Urothelium cell line (cell line): ENCODE measurements at regions not wholly inside any gene's neighbourhood (a gene's known extent, or its start where the extent isn't known, plus 50 kb on each side); places are given as distances from the start of the nearest gene placed in this dataset.
"Not testable (repeated sequence)": the region's sequence is repeated elsewhere in the genome, so short reads cannot be mapped to it uniquely, and the experiment has no call there.

ENCODE experiments used
- DNase-seq: peaks from one replicate; pipeline ENCODE4 v3.0.0; 2011; ENCODE audit warnings: low spot score, mixed read lengths
- FAIRE-seq: peaks from 2 replicates; lab custom pipeline; 2011; peaks lifted over from hg19 to GRCh38; lab: Jason Lieb, UNC

GRCh38 chrX:144494074-144494473, 610.2 kb downstream of the UBE2NL start:
- no peak for FAIRE-seq
- no peak for DNase-seq

GRCh38 chrX:144531877-144532276, 648.0 kb downstream of the UBE2NL start:
- FAIRE-seq (no peak), DNase-seq (no peak)

- DNase-seq (no peak), FAIRE-seq (no peak)
Observed at GRCh38 chrX:144566592-144566991, 680.7 kb upstream of the SPANXN1 start.

GRCh38 chrX:144586756-144587155, 660.5 kb upstream of the SPANXN1 start:
- DNase-seq: peak; percentile 3
- no peak for FAIRE-seq

GRCh38 chrX:144592036-144592435, 655.3 kb upstream of the SPANXN1 start:
- DNase-seq (no peak), FAIRE-seq (no peak)

GRCh38 chrX:144601010-144601409, 646.3 kb upstream of the SPANXN1 start:
- no peak for FAIRE-seq
- DNase-seq: no peak

GRCh38 chrX:144612076-144612475, 635.2 kb upstream of the SPANXN1 start:
- FAIRE-seq (no peak), DNase-seq (no peak)

- FAIRE-seq: no peak
- DNase-seq: peak; percentile 2
Observed at GRCh38 chrX:144616317-144616716, 631.0 kb upstream of the SPANXN1 start.

- DNase-seq (peak; percentile 0), FAIRE-seq (no peak)
Observed at GRCh38 chrX:144627947-144628346, 619.4 kb upstream of the SPANXN1 start.

- DNase-seq, FAIRE-seq: not testable (repeated sequence)
Observed at GRCh38 chrX:144634451-144634850, 612.9 kb upstream of the SPANXN1 start.

- DNase-seq: no peak
- FAIRE-seq: no peak
Observed at GRCh38 chrX:144637731-144638130, 609.6 kb upstream of the SPANXN1 start.

GRCh38 chrX:144648788-144649187, 598.5 kb upstream of the SPANXN1 start:
- FAIRE-seq (no peak), DNase-seq (no peak)

GRCh38 chrX:144681501-144681900, 565.8 kb upstream of the SPANXN1 start:
- FAIRE-seq (no peak), DNase-seq (peak; percentile 0)

GRCh38 chrX:144683247-144683646, 564.1 kb upstream of the SPANXN1 start:
- no peak for FAIRE-seq
- DNase-seq: no peak

- FAIRE-seq: no peak
Observed at GRCh38 chrX:144709841-144710240, 537.5 kb upstream of the SPANXN1 start.

GRCh38 chrX:144715337-144715736, 532.0 kb upstream of the SPANXN1 start:
- DNase-seq (no peak), FAIRE-seq (no peak)

More at GRCh38 chrX:144709841-144710240, 537.5 kb upstream of the SPANXN1 start:
- DNase-seq: no peak

GRCh38 chrX:144716187-144716586, 531.1 kb upstream of the SPANXN1 start:
- no peak for FAIRE-seq

GRCh38 chrX:144717682-144718081, 529.6 kb upstream of the SPANXN1 start:
- FAIRE-seq: no peak
- DNase-seq: no peak

More at GRCh38 chrX:144716187-144716586, 531.1 kb upstream of the SPANXN1 start:
- no peak for DNase-seq

- no peak for DNase-seq
- FAIRE-seq: no peak
Observed at GRCh38 chrX:144722307-144722706, 525.0 kb upstream of the SPANXN1 start.

GRCh38 chrX:144730471-144730870, 516.8 kb upstream of the SPANXN1 start:
- DNase-seq (no peak), FAIRE-seq (no peak)

GRCh38 chrX:144732588-144732987, 514.7 kb upstream of the SPANXN1 start:
- DNase-seq (peak; percentile 8), FAIRE-seq (no peak)

- FAIRE-seq (no peak), DNase-seq (no peak)
Observed at GRCh38 chrX:144738246-144738645, 509.1 kb upstream of the SPANXN1 start.

- FAIRE-seq: no peak
- no peak for DNase-seq
Observed at GRCh38 chrX:144768540-144768939, 478.8 kb upstream of the SPANXN1 start.
